HG02973 (cell line): ENCODE measurements at regions not wholly inside any gene's neighbourhood (a gene's known extent, or its start where the extent isn't known, plus 50 kb on each side); places are given as distances from the start of the nearest gene placed in this dataset.

Experiments used
- ATAC-seq: cut with Tn5 transposase; IDR thresholded peaks from one replicate; pipeline ENCODE4 v1.9.1; 2021; ENCODE audit warnings: moderate library complexity; ENCODE audit not compliant: unreplicated experiment

DNA sequence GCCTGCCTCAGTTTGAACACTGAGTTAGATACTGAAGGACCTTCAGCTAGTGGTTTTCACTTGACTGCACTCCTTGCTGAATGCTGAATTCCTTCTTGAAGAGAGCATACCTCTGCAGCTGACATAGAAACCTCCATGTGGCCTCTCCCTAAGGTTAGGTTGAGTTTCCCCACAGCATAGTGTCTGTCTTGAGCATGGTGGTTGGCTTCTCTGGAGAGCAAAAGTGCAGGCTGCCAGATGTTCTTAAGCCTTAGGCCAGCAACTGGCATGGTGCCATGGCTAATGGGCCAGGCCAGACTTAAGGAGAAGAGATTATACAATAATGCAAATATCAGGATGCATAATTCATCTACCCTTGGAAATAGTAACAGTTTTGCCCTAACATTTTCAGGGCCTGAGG lies 545.6 kb upstream of the ZNF385D start:
- ATAC-seq = no peak

DNA sequence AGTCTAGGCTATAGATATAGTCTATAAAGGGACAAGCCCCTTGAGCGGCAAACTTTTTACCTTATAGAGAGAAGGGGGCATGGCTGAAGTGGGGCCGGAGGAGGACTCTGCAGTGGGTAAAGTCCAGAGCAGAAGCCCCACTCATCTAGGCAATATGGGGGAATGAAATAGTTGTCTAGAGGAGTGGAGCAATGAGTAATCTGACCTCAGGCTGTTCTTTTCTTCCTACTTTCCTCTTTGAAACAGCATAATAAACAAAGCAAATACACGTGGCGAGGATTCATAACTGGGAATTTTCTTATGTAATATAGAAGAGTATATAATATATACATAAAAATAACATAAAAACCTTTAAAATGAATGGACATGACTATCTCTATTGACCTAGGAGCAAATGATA lies 546.4 kb upstream of the ZNF385D start:
- ATAC-seq = no peak

DNA sequence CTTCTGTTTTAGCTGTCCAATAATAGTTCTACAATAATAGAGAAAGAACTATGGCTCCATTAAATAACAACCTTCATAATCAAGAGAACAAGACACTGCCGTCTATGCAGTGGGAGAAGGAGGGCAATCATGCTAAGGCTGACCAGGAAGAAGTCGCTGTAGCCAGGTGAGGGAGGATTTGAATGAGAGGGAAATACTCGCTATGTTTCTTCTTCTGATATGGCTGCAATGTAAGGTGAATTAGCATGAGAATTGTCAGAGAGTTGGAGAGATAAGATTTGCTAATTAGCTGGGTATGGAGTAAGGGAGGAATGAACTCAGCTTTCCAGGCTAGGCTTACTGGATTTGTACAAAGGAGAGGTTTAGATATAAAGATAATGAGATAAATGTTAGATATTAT lies 555.4 kb upstream of the ZNF385D start:
- ATAC-seq = no peak

DNA sequence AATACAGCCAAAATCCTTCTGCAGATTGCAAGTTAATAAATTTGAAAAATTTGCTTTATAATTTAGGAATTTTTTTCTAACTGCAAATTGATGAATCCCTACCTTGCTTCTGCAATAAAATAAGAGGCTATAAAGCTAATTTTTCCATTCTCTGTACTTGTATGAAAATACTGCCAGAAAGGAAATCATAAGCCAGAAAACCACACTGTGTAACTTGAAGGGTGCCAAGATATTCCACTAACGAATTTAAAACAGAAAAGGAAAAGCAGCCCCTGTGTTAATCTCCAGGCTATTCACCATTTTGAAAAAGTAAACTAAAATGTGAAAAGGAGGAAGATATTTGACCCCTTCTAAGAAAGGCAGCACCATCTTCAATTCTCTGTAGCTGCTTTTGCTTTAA lies 557.9 kb upstream of the ZNF385D start:
- no peak for ATAC-seq

DNA sequence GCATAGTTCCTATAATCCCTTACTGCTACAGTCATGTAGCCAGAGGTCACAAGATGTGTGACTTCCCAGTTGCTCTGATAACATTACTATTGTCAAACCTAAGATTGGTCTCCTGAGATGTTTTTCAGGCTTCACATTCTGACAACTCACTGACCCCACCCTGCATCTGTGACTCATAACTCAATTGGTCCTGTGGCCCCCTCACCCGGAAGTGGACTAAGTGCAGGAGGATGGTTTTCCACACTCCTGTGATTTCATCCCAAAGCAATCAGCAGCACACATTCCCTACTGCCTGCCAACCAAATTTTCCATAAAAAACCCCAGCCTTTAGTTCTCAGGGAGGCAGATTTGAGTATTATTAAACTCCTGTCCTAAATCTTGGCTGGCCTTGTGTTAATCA lies 564.9 kb upstream of the ZNF385D start:
- no peak for ATAC-seq

DNA sequence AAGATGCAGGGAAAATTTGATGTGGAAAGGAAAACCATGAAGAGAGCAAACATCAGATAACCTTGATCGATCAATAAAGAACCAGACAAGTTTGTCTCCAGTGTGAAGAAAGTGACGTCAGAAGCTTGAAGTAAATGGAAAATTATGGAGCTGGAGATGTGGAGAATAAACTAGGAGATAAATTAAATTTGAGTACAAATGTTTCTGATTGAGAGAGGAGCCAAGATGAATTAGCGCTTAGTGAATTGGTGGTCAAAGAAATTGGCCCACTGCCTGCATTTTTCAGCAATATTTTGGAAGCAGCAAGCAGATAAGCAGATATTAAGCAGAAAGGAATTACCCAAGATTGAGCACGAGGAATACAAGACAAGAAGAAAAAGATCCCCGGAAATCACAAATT lies 567.3 kb upstream of the ZNF385D start:
- no peak for ATAC-seq

DNA sequence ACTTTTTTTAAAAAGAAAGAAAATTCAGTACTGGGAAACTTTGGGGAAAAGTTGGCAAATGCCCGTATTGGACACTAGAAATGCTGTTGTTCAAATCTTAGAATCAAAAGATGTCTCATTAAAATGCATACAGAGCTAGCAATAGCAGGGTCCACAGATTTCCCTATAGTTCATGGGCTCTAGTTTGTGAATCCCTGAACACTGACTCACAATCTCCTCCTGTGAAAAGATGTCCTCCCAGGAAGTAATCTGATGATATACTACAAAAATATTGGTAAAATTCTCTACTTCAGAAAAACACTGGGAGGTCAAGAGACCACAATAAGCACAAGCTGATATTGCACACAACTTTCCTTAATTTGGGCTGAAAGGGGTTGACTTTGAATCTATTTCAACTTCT lies 568.4 kb upstream of the ZNF385D start:
- ATAC-seq = no peak

DNA sequence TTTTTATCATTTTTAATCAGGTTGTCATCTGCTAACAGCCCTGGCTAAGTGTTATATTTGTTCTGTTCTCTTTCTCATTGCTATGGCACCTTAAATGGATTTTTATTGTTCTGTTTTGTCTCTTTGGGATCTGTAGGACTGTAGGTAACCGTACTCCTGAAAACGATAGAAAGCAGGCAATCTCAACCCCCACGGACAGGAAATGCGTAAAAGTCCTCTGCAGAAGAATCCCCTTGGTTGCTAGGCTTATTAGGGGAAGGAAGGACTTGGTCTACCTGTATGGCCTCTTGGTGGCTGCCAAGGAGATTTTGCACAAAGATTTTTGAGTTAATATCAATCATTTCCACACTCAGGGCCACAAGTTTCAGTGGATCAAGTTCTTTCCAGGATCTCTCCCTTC lies 571.9 kb upstream of the ZNF385D start:
- no peak for ATAC-seq

DNA sequence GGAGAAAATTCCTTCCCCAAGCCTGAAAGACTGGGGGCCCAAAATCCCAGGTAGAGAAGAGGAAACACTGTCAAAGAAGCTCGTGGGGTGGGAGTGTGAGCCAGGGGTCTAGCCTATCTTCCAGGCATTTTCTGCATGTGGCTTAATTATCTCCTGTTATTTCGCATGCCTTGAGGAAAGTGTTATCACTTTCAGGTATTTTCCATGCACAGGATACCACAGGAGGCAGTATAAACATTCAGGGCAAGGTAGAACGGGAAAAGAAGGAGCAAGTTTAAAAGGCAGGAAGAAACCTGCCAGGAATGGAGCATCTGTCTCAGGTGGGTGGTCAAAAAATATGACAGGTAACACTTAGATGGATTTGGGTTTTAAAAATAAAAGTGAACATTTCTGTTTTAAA lies 575.3 kb upstream of the ZNF385D start:
- no peak for ATAC-seq

DNA sequence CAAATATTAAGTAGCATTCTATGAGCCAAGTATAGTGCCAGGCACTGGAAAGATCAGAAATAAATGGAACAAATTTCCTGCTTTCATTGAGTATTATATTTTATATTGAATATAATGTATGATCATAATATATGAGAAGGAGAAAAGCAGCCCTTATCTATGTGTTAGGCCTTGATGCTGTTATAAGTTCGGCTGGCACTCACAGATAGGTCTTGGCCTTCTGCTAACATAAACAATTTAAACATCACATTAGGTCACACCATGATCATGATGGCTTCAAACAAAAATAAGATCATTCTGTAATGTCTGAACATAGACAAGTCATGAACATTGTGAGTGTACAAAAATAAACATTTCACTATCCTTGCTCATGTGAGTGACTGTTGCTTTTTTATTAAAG lies 584.0 kb upstream of the ZNF385D start:
- no peak for ATAC-seq

DNA sequence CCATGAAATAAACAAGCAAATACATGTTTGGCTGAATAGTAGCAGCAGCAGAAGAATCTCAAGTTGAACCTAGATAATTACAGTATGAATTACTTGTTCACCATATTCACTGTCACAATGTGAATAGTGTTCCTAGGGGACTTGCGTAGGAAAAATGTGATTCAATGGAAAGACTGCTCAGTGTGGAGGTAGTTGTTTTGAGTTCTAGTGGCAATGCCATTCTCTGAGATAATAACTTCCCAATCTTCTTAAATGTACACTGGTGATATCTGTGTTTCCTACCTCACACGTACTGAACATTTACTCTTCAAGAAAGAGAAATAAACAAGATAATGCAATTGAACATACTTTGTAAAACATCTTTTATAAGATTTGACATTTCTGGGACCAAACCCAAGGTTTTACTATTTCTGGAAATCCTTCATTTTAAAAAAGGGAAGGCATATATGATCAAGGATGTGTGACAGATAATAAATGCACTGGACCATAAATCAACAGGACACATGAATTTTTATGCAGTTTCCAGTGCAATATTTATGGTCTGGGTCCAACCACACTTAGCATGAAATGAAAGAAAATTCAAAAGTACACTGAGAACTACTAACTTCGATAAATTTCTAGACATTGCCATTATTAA lies 598.3 kb upstream of the ZNF385D start:
- ATAC-seq = no peak

DNA sequence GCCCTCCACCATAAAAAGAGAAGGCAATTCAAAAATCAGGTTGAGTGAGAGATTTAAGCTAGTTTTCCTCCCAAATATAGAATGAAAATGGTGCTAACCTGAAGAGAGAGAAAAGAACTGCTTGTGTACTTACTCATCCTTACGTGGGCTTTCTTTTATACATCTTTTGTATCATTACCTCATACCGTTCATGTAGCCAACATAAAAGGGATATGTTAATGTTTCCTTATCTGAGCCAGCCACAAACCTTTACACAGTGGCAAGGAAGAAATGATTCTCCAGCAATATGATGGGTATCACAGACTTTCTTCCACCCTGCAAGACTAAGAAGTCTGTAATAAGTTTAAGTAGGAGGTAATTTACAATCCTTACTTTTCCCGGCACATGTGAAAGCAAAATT lies 600.8 kb upstream of the ZNF385D start:
- no peak for ATAC-seq

DNA sequence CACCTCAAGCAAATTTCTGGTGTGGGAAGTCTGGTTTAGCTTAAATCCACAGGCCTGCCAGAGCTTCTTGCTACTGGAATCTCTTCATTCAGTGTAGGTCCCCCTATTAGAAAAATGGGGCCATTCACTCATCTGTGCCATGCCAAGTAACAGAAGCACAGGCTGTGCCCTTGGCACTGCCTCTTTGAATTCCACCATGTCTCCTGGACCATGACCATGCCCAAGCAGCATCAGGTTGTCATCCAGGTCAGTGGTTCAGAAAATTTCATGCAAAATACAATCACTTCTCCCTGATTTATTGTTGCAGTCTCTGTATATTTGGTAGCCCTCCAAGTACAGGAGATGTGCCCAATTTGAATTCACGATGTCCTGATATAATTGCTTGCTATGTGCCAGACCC lies 602.1 kb upstream of the ZNF385D start:
- ATAC-seq = no peak

DNA sequence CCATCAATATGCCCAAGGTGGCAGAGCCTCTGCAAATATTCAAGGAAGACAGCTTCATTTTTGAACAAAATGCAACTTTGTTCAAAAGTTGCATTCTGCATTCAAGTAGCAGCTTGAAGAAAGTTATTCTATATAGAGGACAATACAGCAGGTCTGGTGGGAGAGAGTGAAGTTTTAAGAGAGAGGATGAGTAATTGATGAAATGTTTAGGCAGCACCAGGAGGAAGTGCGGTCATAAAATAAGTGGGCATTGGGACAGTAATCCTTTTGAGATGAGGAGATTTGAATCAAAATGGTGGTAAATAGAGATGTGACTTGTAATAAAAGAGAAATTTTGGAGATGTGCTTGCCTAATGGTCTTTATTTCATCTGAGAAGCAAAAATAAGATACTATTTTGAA lies 607.3 kb upstream of the ZNF385D start:
- ATAC-seq = no peak

DNA sequence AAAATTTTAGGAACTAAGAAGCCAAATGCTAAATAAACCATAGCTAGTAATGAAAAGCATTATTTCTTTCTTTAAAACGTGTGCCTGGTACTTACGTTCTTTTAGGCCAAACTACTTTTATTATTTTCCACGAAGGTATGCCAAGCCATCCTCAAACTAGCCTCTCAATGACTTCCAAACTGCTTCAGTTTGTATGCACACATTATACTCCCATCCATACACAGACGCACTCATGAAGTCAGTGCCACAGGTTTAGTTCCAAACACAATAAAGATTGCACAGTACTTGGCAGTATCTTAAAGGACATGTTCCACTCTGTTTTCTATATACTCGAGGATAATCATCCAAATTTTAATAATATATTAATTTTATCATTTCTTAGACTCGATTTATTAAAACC lies 609.2 kb upstream of the ZNF385D start:
- no peak for ATAC-seq

DNA sequence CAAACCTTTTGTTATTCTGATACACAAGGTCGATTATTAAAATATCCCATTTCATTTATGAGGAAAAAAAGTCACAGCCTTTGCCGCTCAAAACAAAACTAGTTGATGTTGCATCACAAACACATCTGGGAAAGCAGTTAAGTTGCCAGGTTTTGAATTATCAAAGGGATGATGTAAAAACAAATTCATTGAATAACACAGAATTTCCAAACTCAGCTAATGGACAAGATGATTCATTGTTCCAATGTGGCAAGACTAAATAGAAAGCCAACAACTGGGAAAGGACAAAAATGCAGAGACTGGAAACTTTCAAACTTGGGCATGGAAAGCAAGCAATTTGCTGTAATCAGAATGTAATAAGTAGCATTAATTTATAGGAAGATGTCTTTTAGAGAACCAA lies 610.0 kb upstream of the ZNF385D start:
- ATAC-seq = no peak

DNA sequence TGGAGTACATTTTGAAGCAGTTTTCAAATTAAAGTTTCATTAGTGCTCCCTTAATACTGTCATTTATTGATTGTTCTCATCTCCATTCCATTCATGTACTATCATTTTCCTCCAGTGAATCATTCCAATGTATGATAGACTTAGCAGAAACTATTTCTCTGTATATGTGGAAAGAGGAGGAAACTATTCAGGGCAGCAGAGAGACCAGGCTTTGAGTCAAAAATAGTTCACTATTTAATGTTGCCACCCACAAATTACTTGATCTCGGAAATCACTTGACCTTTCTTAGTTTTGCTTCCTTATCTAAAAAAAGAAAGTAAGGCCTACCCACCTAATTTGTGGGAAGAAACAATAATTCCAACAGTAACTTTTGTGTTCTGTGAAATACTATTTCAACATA lies 610.5 kb upstream of the ZNF385D start:
- no peak for ATAC-seq

DNA sequence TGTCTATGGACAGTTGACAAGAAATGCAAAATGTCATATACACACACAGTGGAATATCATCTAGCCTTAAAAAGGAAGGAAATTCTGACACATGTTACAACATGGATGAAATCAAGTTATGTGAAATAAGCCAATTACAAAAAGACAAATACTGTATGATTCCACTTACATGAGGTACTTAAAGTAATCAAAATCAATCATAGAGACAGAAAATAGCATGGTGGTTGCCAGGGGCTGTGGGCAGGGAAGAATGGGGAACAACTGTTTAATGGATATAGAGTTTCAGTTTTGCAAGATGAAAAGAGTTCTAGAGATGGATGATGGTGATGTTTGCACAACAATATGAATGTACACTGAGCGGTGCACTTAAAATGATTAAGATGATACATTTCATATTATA lies 613.8 kb upstream of the ZNF385D start:
- no peak for ATAC-seq

DNA sequence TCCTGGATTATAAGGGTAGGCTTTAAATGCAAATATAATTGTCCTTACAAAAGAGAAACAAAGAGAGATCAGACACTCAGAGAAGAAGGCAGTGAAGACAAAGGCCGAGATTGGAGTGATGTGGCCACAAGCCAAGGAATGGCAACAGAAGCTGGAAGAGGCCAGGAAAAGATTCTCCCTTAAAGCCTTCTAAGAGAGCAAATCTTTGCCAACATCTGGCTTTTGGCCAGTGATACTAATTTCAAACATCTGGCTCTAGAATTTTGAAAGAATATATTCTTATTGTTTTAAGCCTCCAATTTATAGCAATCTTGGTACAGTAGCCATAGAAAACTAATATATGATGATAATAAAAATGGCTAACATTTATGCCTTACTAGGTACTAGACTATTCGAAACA lies 615.8 kb upstream of the ZNF385D start:
- no peak for ATAC-seq

DNA sequence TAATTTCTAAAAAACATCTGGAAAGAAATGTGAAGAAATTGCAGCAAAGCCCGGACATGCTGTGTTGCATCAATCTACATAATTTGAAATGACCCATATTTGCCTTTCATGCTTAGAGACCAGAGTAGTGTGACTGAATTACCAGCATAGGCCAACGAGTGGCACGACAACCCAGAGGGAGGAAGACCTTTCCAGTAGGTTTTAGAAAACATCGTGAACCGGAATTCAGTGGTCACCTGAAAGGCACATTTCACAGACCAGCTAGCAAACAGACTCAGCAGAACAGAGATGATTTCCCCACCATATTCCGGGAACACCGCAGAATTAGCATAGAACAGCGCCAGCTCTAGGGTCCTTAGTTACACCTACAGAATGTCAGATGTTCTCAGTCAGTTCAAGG lies 620.0 kb upstream of the ZNF385D start:
- ATAC-seq = no peak

DNA sequence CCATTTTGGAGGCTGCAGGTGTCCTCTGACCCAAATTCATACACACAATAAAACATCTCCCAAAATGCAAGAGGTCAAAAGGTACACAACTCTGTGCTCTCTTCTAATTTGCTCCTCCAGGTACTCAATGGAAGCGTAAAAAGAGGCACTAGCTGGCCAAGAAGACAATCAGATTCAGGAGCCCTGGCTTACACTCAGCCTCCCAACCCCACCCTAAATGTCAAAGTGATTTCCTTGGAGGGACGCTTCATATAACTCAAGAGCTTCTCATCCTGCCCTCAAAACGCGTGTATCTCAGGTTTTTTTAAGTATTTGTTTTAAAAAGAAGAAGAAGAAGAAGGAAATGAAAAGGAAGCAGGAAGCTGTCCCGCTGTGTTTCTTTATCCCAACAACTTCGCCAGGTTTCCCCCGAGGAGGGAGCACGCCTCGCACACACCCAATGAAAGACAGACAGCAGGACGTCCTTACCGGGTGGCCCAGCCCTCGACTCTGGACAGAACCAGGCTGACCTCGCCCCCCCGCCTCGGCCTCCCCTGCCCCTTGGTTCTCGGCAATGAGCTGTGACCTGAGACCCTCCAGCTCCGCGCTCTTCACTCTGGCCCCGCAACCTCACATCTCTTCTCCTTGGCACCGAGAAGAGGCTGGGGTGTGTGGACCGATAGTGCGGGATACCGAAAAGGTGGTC lies 620.7 kb upstream of the ZNF385D start:
- no peak for ATAC-seq

DNA sequence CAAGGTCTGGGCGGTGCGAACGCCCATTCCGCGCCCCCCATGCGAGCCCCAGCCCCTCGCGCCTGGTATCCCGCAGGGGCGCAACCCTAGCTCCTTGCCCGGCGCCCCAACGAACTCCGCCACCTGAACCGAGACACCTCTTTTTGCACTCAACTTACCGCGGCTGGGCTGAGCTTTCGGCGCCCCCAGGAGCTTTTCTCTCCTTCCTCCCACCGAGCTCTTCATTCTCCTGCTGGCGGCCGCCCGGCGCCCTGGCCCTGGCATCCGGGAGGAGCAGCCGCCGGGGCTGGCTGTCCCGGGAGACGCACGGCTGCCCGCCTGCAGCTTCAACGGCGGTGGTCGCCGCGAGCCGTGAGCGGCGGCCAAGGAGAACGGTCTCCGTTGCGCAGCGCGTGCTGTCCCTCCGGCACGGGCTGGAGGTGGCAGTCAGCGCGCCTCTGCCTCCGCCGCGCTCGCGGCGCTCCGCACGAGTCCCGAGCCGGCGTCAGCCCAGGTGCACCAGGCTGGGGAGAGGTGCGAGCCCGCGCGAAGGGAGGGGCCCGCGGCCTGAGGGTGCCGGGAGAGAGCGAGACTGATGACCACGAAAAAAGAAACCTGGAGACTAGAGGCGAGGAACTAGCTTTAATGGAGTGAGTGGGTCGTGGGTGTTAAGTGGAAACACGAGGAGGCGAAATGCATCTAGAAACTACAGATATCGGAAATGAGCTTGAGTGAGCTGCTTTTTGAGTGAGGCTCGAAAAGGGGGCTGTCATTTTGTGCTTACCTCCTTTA lies 621.5 kb upstream of the ZNF385D start:
- ATAC-seq = no peak
